ENCODE measurements at regions not wholly inside any gene's neighbourhood (a gene's known extent, or its start where the extent isn't known, plus 50 kb on each side); places are given as distances from the start of the nearest gene placed in this dataset.

- in situ Hi-C loops (cut with HindIII; ENCODE audit: low sequenced_read_pairs), result no loop called here
Observed at GRCh38 chr6:157755746-157756411, 67.2 kb upstream of the SNX9 start.

- in situ Hi-C loops (cut with HindIII; ENCODE audit: low sequenced_read_pairs), result no loop called here
Observed at GRCh38 chr6:157756708-157757429, 66.2 kb upstream of the SNX9 start.

GRCh38 chr6:157757430-157758403 lies 65.3 kb upstream of the SNX9 start:
- in situ Hi-C loops (cut with HindIII; ENCODE audit: low sequenced_read_pairs), result no loop called here

GRCh38 chr6:157758516-157759023 lies 64.5 kb upstream of the SNX9 start:
- in situ Hi-C loops (cut with HindIII; ENCODE audit: low sequenced_read_pairs), result no loop called here

GRCh38 chr6:157759028-157759427 lies 64.0 kb upstream of the SNX9 start:
- in situ Hi-C loops (cut with HindIII; ENCODE audit: low sequenced_read_pairs), result no loop called here

GRCh38 chr6:157760137-157760536 lies 62.9 kb upstream of the SNX9 start:
- in situ Hi-C loops (cut with HindIII; ENCODE audit: low sequenced_read_pairs), result loop anchor here (5.0 kb wide), 1 partner anchor 93 kb away; no protein-coding TSS in a partner anchor

GRCh38 chr6:157760589-157761330 lies 62.3 kb upstream of the SNX9 start:
- in situ Hi-C loops (cut with HindIII; ENCODE audit: low sequenced_read_pairs), result loop anchor here (5.0 kb wide), 1 partner anchor 93 kb away; no protein-coding TSS in a partner anchor

GRCh38 chr6:157761331-157761921 lies 61.6 kb upstream of the SNX9 start:
- in situ Hi-C loops (cut with HindIII; ENCODE audit: low sequenced_read_pairs), result loop anchor here (5.0 kb wide), 1 partner anchor 94 kb away; no protein-coding TSS in a partner anchor

- in situ Hi-C loops (cut with HindIII; ENCODE audit: low sequenced_read_pairs), result loop anchor here (5.0 kb wide), 1 partner anchor 95 kb away; no protein-coding TSS in a partner anchor
Observed at GRCh38 chr6:157761926-157762325, 61.1 kb upstream of the SNX9 start.

- in situ Hi-C loops (cut with HindIII; ENCODE audit: low sequenced_read_pairs), result loop anchor here (5.0 kb wide), 1 partner anchor 95 kb away; no protein-coding TSS in a partner anchor
Observed at GRCh38 chr6:157762636-157763035, 60.4 kb upstream of the SNX9 start.

GRCh38 chr6:157763129-157763903 lies 59.7 kb upstream of the SNX9 start:
- in situ Hi-C loops (cut with HindIII; ENCODE audit: low sequenced_read_pairs), result loop anchor here (5.0 kb wide), 1 partner anchor 96 kb away; no protein-coding TSS in a partner anchor

GRCh38 chr6:157763904-157764177 lies 59.2 kb upstream of the SNX9 start:
- in situ Hi-C loops (cut with HindIII; ENCODE audit: low sequenced_read_pairs), result loop anchor here (5.0 kb wide), 1 partner anchor 97 kb away; no protein-coding TSS in a partner anchor

GRCh38 chr6:157764178-157765068 lies 58.6 kb upstream of the SNX9 start:
- in situ Hi-C loops (cut with HindIII; ENCODE audit: low sequenced_read_pairs), result loop anchor here (5.0 kb wide), 1 partner anchor 97 kb away; no protein-coding TSS in a partner anchor

- in situ Hi-C loops (cut with HindIII; ENCODE audit: low sequenced_read_pairs), result no loop called here
Observed at GRCh38 chr6:157766901-157767774, 55.9 kb upstream of the SNX9 start.

GRCh38 chr6:157767775-157768156 lies 55.3 kb upstream of the SNX9 start:
- in situ Hi-C loops (cut with HindIII; ENCODE audit: low sequenced_read_pairs), result no loop called here

- in situ Hi-C loops (cut with HindIII; ENCODE audit: low sequenced_read_pairs), result no loop called here
Observed at GRCh38 chr6:157768304-157768703, 54.7 kb upstream of the SNX9 start.

All from DLD1 (cell line).